Activated T-helper 2 cell treated with anti-CD3 and anti-CD28 coated beads, Interferon-gamma antibody, Interleukin-2, Interleukin-4, amounts not matched to agents 10 μg/mL and 5 μg/mL and 100 μg/mL, durations not matched to agents 14 hours and 24 hours and 36 hours (primary cell): ENCODE measurements at regions not wholly inside any gene's neighbourhood (a gene's known extent, or its start where the extent isn't known, plus 50 kb on each side); places are given as distances from the start of the nearest gene placed in this dataset.

Source experiments
- DNase-seq: peaks from one replicate; pipeline ENCODE4 v3.0.0; 2021; ENCODE audit warnings: low spot score
- H3K27ac Mint-ChIP-seq: one replicate; pipeline ENCODE4 v1.8.0; 2021; ENCODE audit warnings: mixed read lengths
- H3K27me3 Mint-ChIP-seq: one replicate; pipeline ENCODE4 v1.8.0; 2021; ENCODE audit warnings: low read depth, mixed read lengths
- H3K36me3 Mint-ChIP-seq: one replicate; pipeline ENCODE4 v1.8.0; 2021; ENCODE audit warnings: low read depth, mixed read lengths
- H3K4me1 Mint-ChIP-seq: one replicate; pipeline ENCODE4 v1.8.0; 2021; ENCODE audit warnings: low read depth, mixed read lengths
- H3K4me3 Mint-ChIP-seq: one replicate; pipeline ENCODE4 v1.8.0; 2021; ENCODE audit warnings: low read depth, mild to moderate bottlenecking, moderate library complexity, mixed read lengths
- H3K9me3 Mint-ChIP-seq: one replicate; pipeline ENCODE4 v1.8.0; 2021; ENCODE audit warnings: mixed read lengths
- intact Hi-C: fragments of 100-400 bp; cut with micrococcal nuclease; formaldehyde crosslinking; loops from one replicate; pipeline ENCODE4 v1.15.1; 2023

- DNase-seq: peak; percentile 53
- Mint-ChIP-seq H3K36me3 (peaks cover under 1% of the 10 kb centered on the region), H3K27me3 (no peaks in the 10 kb centered on the region), H3K9me3 (peaks cover 1% of the 10 kb centered on the region), H3K4me1 (peaks cover 47% of the 10 kb centered on the region), H3K27ac (no peak overlapping the region), H3K4me3 (no peak overlapping the region)
- intact Hi-C loops: loop anchor here (1.0 kb wide), 1 partner anchor 68 kb away; the partner anchor contains the start of gene PRKCQ
Measured at GRCh38 chr10:6647811-6648526, 67.9 kb upstream of the PRKCQ start.

GRCh38 chr10:6643962-6644361 is 63.9 kb upstream of the PRKCQ start:
- Mint-ChIP-seq H3K36me3 (peaks cover 3% of the 10 kb centered on the region), H3K27ac (peak overlapping the region; percentile 77), H3K27me3 (no peaks in the 10 kb centered on the region), H3K9me3 (peaks cover 6% of the 10 kb centered on the region), H3K4me1 (peaks cover 48% of the 10 kb centered on the region), H3K4me3 (no peak overlapping the region)
- DNase-seq: no peak
- intact Hi-C loops: loop anchor here (1.0 to 2.0 kb wide), 3 partner anchors 23 to 51 kb away; no protein-coding TSS in a partner anchor

- H3K36me3 Mint-ChIP-seq: peaks cover 3% of the 10 kb centered on the region
- H3K9me3 Mint-ChIP-seq: peaks cover 6% of the 10 kb centered on the region
- peak overlapping the region; percentile 13 for H3K27ac Mint-ChIP-seq
- no peak overlapping the region for H3K4me3 Mint-ChIP-seq
- H3K4me1 Mint-ChIP-seq: peaks cover 40% of the 10 kb centered on the region
- no peak for DNase-seq
- no peaks in the 10 kb centered on the region for H3K27me3 Mint-ChIP-seq
- intact Hi-C loops: no loop called here
Measured at GRCh38 chr10:6642876-6643275, 62.8 kb upstream of the PRKCQ start.

- no peak overlapping the region for H3K4me3 Mint-ChIP-seq
- DNase-seq: no peak
- H3K27ac Mint-ChIP-seq: no peak overlapping the region
- H3K4me1 Mint-ChIP-seq: peaks cover 49% of the 10 kb centered on the region
- peaks cover 6% of the 10 kb centered on the region for H3K9me3 Mint-ChIP-seq
- intact Hi-C loops: no loop called here
- no peaks in the 10 kb centered on the region for H3K27me3 Mint-ChIP-seq
- peaks cover 3% of the 10 kb centered on the region for H3K36me3 Mint-ChIP-seq
Measured at GRCh38 chr10:6640433-6641040, 60.5 kb upstream of the PRKCQ start.

- Mint-ChIP-seq H3K4me1 (peaks cover 30% of the 10 kb centered on the region), H3K4me3 (no peak overlapping the region), H3K36me3 (no peaks in the 10 kb centered on the region), H3K9me3 (no peaks in the 10 kb centered on the region), H3K27ac (no peak overlapping the region), H3K27me3 (peaks cover 3% of the 10 kb centered on the region)
- DNase-seq: no peak
- intact Hi-C loops: no loop called here
Measured at GRCh38 chr10:6637053-6637452, 57.0 kb upstream of the PRKCQ start.

- no peak overlapping the region for H3K27ac Mint-ChIP-seq
- no peaks in the 10 kb centered on the region for H3K36me3 Mint-ChIP-seq
- intact Hi-C loops: no loop called here
- DNase-seq: no peak
- peaks cover 30% of the 10 kb centered on the region for H3K4me1 Mint-ChIP-seq
- peaks cover 3% of the 10 kb centered on the region for H3K27me3 Mint-ChIP-seq
- H3K4me3 Mint-ChIP-seq: no peak overlapping the region
- H3K9me3 Mint-ChIP-seq: no peaks in the 10 kb centered on the region
Measured at GRCh38 chr10:6635784-6636183, 55.7 kb upstream of the PRKCQ start.
